ENCODE measurements at regions not wholly inside any gene's neighbourhood (a gene's known extent, or its start where the extent isn't known, plus 50 kb on each side); places are given as distances from the start of the nearest gene placed in this dataset.

DNA sequence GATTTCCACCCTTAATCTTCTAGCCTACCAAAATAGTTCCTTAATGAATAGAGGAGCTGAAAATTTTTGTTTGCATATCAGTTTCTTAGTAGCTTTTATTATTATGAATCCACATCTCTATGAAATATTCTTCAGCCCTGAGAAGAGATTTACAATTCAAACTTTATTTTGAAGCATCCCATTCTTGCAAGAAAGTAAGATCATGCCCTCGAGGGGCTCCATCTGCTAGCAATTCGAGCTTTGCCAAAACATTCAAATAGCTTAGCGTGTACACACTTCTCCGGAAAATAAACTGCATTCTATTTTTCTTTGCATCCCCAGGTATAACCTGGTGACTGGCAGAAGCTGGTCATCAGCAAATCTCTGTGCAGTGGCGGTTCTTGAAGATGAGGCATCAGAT is 370.7 kb downstream of the MTRR start:
- TF ChIP-seq CTCF (IDR thresholded peaks at IDR 0.05), result no peak
- TF ChIP-seq EZH2phosphoT487 (IDR thresholded peaks at IDR 0.05), result no peak
